Left ventricle myocardium inferior (tissue), 1 donor: ENCODE measurements at regions not wholly inside any gene's neighbourhood (a gene's known extent, or its start where the extent isn't known, plus 50 kb on each side); places are given as distances from the start of the nearest gene placed in this dataset.

Experiments used
- DNase-seq: peaks from one replicate; pipeline ENCODE4 v3.0.0-alpha.2; 2020
- H3K27ac ChIP-seq: fragments of 200-600 bp; replicated peaks from 2 replicates; pipeline ENCODE4 v1.8.0; 2021
- H3K27me3 ChIP-seq: fragments of 200-600 bp; 2 replicates; pipeline ENCODE4 v1.8.0; 2021; ENCODE audit warnings: low read depth
- H3K36me3 ChIP-seq: fragments of 200-600 bp; 2 replicates; pipeline ENCODE4 v1.8.0; 2021
- H3K4me1 ChIP-seq: fragments of 200-600 bp; 2 replicates; pipeline ENCODE4 v1.8.0; 2021
- H3K4me3 ChIP-seq: fragments of 200-600 bp; 2 replicates; pipeline ENCODE4 v1.8.0; 2021; ENCODE audit warnings: mild to moderate bottlenecking, moderate library complexity
- H3K9me3 ChIP-seq: fragments of 200-600 bp; replicated peaks from 2 replicates; pipeline ENCODE4 v1.8.0; 2021
- intact Hi-C: fragments of 100-400 bp; cut with micrococcal nuclease; formaldehyde crosslinking; loops from one replicate; pipeline ENCODE4 v1.11.0; 2022
- TF ChIP-seq, protein P1 (sequence below): fragments of 200-600 bp; IDR thresholded peaks from 2 replicates; pipeline ENCODE4 v1.8.0; 2021; ENCODE audit warnings: antibody characterized with exemption, mild to moderate bottlenecking, borderline replicate concordance
- donor health status: DM: no; HTN: yes; CAD: no; lungs with severe emphysema.

- Histone ChIP-seq H3K4me1 (no peaks in the 10 kb centered on the region), H3K27me3 (no peaks in the 10 kb centered on the region), H3K36me3 (no peaks in the 10 kb centered on the region), H3K4me3 (no peak overlapping the region), H3K27ac (no peak overlapping the region), H3K9me3 (no peaks in the 10 kb centered on the region)
- TF ChIP-seq, protein P1, sequence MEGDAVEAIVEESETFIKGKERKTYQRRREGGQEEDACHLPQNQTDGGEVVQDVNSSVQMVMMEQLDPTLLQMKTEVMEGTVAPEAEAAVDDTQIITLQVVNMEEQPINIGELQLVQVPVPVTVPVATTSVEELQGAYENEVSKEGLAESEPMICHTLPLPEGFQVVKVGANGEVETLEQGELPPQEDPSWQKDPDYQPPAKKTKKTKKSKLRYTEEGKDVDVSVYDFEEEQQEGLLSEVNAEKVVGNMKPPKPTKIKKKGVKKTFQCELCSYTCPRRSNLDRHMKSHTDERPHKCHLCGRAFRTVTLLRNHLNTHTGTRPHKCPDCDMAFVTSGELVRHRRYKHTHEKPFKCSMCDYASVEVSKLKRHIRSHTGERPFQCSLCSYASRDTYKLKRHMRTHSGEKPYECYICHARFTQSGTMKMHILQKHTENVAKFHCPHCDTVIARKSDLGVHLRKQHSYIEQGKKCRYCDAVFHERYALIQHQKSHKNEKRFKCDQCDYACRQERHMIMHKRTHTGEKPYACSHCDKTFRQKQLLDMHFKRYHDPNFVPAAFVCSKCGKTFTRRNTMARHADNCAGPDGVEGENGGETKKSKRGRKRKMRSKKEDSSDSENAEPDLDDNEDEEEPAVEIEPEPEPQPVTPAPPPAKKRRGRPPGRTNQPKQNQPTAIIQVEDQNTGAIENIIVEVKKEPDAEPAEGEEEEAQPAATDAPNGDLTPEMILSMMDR: no peak
- DNase-seq: no peak
- intact Hi-C loops: no loop called here
Measured at GRCh38 chrY:12552471-12553283, 148.4 kb upstream of the USP9Y start.

DNA sequence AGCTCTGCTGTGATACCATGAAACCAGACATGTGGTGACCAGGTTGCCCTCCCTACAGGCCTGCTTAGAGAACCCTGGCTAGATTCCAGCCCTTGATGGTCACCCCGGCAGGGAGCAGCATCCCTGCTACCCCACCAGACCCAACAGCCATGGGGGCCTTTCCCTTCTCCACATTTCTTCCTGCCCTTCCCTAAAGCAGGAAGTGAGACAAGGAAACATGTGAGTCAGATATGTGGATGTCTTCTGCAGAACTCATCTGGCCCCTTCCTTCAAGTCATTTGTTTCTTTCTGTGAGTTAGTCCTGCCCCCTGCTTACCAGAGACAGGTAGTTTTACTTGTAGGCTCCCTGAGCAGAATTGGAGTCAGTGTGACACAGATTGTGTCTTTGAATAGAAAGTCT lies 147.1 kb upstream of the USP9Y start:
- H3K36me3 ChIP-seq: no peaks in the 10 kb centered on the region
- H3K4me1 ChIP-seq: no peaks in the 10 kb centered on the region
- H3K4me3 ChIP-seq: no peak overlapping the region
- no peaks in the 10 kb centered on the region for H3K27me3 ChIP-seq
- intact Hi-C loops: no loop called here
- TF ChIP-seq, protein P1: no peak
- H3K9me3 ChIP-seq: no peaks in the 10 kb centered on the region
- no peak for DNase-seq
- H3K27ac ChIP-seq: no peak overlapping the region

GRCh38 chrY:12555005-12555404 lies 146.0 kb upstream of the USP9Y start:
- TF ChIP-seq, protein P1: no peak
- no peaks in the 10 kb centered on the region for H3K27me3 ChIP-seq
- no peak for DNase-seq
- no peaks in the 10 kb centered on the region for H3K9me3 ChIP-seq
- no peak overlapping the region for H3K4me3 ChIP-seq
- H3K4me1 ChIP-seq: no peaks in the 10 kb centered on the region
- no peaks in the 10 kb centered on the region for H3K36me3 ChIP-seq
- no peak overlapping the region for H3K27ac ChIP-seq
- intact Hi-C loops: no loop called here

GRCh38 chrY:12559007-12559406 lies 142.0 kb upstream of the USP9Y start:
- intact Hi-C loops: no loop called here
- H3K9me3 ChIP-seq: no peaks in the 10 kb centered on the region
- H3K27me3 ChIP-seq: no peaks in the 10 kb centered on the region
- no peak overlapping the region for H3K4me3 ChIP-seq
- no peak for DNase-seq
- TF ChIP-seq, protein P1: no peak
- H3K4me1 ChIP-seq: no peaks in the 10 kb centered on the region
- no peaks in the 10 kb centered on the region for H3K36me3 ChIP-seq
- H3K27ac ChIP-seq: no peak overlapping the region

GRCh38 chrY:12576278-12576677 lies 124.8 kb upstream of the USP9Y start:
- Histone ChIP-seq H3K36me3 (no peaks in the 10 kb centered on the region), H3K4me3 (no peak overlapping the region), H3K27me3 (no peaks in the 10 kb centered on the region), H3K9me3 (no peaks in the 10 kb centered on the region), H3K27ac (no peak overlapping the region), H3K4me1 (no peaks in the 10 kb centered on the region)
- intact Hi-C loops: loop anchor here (10.0 kb wide), 1 partner anchor 51 kb away; no protein-coding TSS in a partner anchor
- DNase-seq: no peak
- TF ChIP-seq, protein P1: no peak
